Skeletal muscle tissue (tissue), 3 donors: ENCODE measurements at regions not wholly inside any gene's neighbourhood (a gene's known extent, or its start where the extent isn't known, plus 50 kb on each side); places are given as distances from the start of the nearest gene placed in this dataset.
"Not testable (repeated sequence)": the region's sequence is repeated elsewhere in the genome, so short reads cannot be mapped to it uniquely, and the experiment has no call there.

Experiments used
- H3K27ac ChIP-seq: one replicate; pipeline ENCODE4 v1.7.0; 2013; ENCODE audit warnings: mild to moderate bottlenecking, low read depth, low read length, inconsistent platforms
- H3K27me3 ChIP-seq, 3 donors: one replicate each; pipeline ENCODE4 v1.7.0; 2013; ENCODE audit warnings: low read length in 3 of 3; ENCODE audit not compliant: control insufficient read depth in 3 of 3, insufficient read depth in 3 of 3
- H3K36me3 ChIP-seq, 3 donors: one replicate each; pipeline ENCODE4 v1.7.0; 2013; ENCODE audit warnings: low read length in 3 of 3; ENCODE audit not compliant: control insufficient read depth in 3 of 3, insufficient read depth in 3 of 3
- H3K4me1 ChIP-seq, 3 donors: one replicate each; pipeline ENCODE4 v1.7.0; 2013; ENCODE audit warnings: low read length in 3 of 3, mild to moderate bottlenecking in 3 of 3; ENCODE audit not compliant: control insufficient read depth in 3 of 3, insufficient read depth in 3 of 3
- H3K4me3 ChIP-seq, 3 donors: one replicate each; pipeline ENCODE4 v1.7.0; 2013; ENCODE audit warnings: low read length in 3 of 3
- H3K9ac ChIP-seq, 3 donors: one replicate each; pipeline ENCODE4 v1.7.0; 2013; ENCODE audit warnings: low read length in 3 of 3, mild to moderate bottlenecking in 3 of 3, moderate library complexity in 2 of 3, low read depth in 1 of 3
- H3K9me3 ChIP-seq, 3 donors: one replicate each; pipeline ENCODE4 v1.7.0; 2013; ENCODE audit warnings: low read length in 3 of 3; ENCODE audit not compliant: control insufficient read depth in 3 of 3
- donor health status: Osteomylitis.

DNA sequence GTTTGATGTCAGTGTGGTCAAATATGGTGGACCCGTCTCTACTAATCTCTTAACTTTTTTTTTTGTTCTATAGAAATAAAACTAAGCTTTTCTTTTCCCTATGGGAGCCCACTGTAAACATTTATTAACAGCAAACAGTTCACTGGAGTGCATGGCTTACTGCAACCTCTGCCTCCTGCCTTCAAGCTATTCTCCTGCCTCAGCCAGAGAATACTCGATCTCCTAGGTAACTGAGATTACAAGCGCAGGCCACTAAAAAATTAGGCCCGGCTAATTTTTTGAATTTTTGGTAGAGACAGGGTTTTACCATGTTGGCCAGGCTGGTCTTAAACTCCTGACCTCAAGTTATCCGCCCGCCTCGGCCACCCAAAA, 80.0 kb downstream of the PPIAL4G start:
- H3K4me1 ChIP-seq, H3K9me3 ChIP-seq, H3K27ac ChIP-seq, H3K27me3 ChIP-seq, H3K9ac ChIP-seq, H3K36me3 ChIP-seq, H3K4me3 ChIP-seq: not testable (repeated sequence)

DNA sequence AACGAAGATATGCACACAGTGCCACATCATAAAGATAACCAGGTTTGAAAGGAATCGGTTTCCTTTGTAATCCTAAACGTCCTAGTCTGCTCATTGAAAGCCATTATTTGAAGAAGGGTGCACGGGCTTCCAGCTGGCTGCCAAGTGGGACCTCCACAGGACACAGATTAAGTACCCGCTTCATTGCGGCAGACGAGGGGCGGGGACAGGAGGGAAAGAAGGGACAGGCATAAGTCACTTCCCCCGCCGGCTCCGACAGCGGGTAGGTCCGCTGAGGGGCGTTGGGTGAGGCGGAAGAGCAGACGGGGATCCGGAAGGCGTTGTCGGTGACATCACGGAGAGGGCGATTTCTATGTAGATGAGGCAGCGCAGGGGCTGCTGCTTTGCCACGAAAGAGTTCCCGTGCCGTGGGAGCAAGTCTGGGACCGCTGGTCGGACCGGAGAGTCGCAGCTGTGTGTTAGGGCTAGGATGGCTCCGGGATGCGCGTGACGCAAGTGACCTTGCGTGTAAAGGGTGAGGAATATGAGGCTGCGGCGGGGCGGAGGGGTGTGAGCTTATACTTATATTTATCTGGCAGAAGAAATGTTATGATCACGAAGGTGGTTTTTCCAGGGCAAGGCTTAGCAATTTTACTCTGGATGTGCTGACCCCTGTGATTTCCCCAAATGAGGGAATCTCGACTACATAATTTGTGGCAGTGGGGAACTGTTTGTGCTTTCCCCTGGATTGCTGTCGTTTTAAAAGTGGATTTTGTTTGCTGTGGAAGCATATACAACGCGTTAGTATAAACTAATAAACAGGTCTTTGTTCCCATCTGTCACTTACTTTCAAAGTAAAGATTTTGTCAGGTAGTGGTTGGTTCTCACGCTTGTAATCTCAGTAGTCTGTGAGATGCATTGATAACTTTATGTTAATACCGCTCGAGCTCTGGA, 80.7 kb downstream of the PPIAL4G start:
- not testable (repeated sequence) for H3K36me3 ChIP-seq, H3K27me3 ChIP-seq, H3K4me1 ChIP-seq, H3K27ac ChIP-seq, H3K9me3 ChIP-seq
- peak overlapping the region; percentile 64 to 73 (median 66) for H3K4me3 ChIP-seq
- H3K9ac ChIP-seq, result peak overlapping the region; percentile 12 to 68 (median 57)

DNA sequence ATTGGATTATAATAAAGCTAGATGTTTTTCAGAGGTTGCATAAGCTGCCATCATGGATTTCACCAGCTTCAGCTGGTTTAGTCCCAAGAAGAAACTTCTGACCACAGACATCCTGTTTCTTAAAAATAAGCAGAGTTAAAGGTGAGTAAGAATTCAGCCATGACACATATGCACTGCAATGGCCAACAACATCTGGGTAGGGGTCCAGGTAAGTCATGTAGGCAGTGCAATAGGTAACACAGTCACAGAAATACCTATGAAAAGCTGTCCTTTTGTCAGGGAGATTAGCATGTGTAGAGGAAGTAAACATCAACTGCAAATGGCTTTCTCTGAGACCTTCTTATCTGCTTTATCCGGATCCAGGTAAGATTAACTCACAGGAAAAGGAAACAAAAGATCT, 85.6 kb downstream of the PPIAL4G start:
- H3K4me1 ChIP-seq, H3K36me3 ChIP-seq, H3K27me3 ChIP-seq, H3K9ac ChIP-seq, H3K27ac ChIP-seq, H3K4me3 ChIP-seq, H3K9me3 ChIP-seq: not testable (repeated sequence)

DNA sequence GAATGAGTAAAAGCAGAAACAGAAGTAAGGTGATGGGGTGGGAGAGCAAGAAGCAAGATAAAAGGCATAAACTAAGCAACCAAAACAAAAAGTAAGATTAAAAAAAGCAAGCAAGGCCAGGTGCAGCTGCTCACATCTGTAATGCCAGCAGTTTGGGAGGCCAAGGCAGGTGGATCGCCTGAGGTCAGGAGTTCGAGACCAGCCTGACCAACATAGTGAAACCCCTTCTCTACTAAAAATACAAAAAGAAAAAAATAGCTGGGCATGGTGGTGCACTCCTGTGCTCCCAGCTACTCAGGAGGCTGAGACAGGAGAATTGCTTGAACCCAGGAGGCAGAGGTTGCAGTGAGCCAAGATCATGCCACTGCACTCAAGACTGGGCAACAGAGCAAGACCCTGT, 90.6 kb downstream of the PPIAL4G start:
- not testable (repeated sequence) for H3K4me3 ChIP-seq, H3K9ac ChIP-seq, H3K27ac ChIP-seq

DNA sequence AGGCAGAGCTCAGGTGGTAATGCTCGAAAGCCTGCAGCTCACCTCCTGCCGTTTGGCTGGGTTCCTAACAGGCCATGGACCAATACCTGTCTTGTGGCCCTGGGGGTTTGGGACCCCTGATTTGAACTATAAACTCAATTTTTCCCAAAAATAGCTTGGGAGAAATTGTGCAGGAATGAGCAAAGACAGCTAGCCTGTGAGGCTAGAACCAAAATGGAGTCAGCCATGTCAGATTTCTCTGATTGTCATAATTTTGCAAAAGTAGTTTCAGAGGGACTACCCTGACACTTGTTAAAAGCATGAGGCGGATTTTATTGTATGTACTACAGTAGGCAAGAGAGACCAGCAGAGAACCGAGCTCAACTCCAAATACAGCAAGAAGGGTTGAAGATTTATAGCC, 91.8 kb downstream of the PPIAL4G start:
- not testable (repeated sequence) for H3K27ac ChIP-seq, H3K4me1 ChIP-seq, H3K4me3 ChIP-seq, H3K9me3 ChIP-seq, H3K9ac ChIP-seq, H3K36me3 ChIP-seq, H3K27me3 ChIP-seq

More for the DNA sequence above, 90.6 kb downstream of the PPIAL4G start:
- H3K27me3 ChIP-seq, H3K36me3 ChIP-seq, H3K4me1 ChIP-seq, H3K9me3 ChIP-seq: not testable (repeated sequence)

DNA sequence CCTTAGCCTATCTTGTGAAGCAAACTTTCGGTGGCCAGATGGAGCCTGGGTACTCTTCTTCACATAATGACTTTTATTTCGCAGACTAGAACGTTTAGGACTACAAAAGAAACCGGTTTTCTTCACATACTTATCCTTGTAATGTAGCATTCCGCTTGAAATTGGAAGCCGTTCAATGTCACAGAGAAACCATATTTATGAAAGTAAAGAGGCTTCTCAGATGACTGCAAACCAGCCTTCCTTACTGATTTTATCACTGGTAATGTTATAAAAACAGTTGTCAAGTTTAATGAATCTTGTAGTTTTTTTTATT, 94.1 kb downstream of the PPIAL4G start:
- Histone ChIP-seq H3K36me3 (no peaks in the 10 kb centered on the region), H3K4me1 (peaks cover 0 to 5% (median 0%) of the 10 kb centered on the region in 3 donors), H3K4me3 (peak overlapping the region; percentile 67 to 76 (median 75)), H3K9ac (peak overlapping the region in 2 of 3 donors; percentile 76 to 81), H3K9me3 (no peaks in the 10 kb centered on the region), H3K27me3 (peaks cover 0 to 3% (median 2%) of the 10 kb centered on the region in 3 donors), H3K27ac (peak overlapping the region; percentile 47)

DNA sequence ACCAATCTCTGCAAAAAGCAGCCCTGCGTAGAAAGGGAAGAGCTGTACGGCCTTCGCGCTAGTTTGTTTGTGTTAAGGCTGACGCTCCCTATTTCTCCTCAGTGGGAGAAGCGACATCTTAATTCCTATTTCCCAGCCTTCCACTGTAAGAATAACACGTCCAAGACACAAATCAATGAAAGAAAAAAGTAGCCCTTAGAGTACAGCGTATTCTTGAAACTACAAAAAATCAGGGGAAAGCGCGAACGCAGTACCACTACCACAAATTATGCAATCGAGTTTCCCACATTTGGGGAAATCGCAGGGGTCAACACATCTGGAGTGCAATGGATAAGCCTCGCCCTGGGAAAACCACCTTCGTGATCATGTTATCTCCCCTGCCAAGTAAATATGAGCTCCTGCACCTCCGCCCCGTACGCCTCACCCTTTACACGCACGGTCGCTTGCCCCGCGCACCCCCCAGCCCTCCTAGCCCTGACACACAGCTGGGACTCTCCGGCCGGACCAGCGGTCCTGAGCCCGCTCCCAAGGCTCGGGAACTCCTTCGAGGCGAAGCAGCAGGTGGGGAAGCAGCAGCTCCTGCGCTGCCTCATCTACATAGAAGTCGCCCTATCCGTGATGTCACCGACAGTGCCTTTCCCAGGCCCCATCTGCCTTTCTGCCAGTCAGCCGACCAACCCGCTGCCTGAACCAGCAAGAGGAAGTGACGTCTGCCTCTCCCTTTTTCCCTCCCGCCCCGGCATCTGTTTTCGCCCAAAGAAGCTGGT, 94.7 kb downstream of the PPIAL4G start:
- no peaks in the 10 kb centered on the region for H3K9me3 ChIP-seq
- H3K27ac ChIP-seq, result peak overlapping the region; percentile 47
- peaks cover 0 to 5% (median 0%) of the 10 kb centered on the region in 3 donors for H3K4me1 ChIP-seq
- peaks cover 0 to 4% (median 2%) of the 10 kb centered on the region in 3 donors for H3K27me3 ChIP-seq
- H3K4me3 ChIP-seq, result peak overlapping the region; percentile 67 to 76 (median 75)
- H3K36me3 ChIP-seq, result no peaks in the 10 kb centered on the region
- H3K9ac ChIP-seq, result peak overlapping the region; percentile 61 to 81 (median 76)

DNA sequence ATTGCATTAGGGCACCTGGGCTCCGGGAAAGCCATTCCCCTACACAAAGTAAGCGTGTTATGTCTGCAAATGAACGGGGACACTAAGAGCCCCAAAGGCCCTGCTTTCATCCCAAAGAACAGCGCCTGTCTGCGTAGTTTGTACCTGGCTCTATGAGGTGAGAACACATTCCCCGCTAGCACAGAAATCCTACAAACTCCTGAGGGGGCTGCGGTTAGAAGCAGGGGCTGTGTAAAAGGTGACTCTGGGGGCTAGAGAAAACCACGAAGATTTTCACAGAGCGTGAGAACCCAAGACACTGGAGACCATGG, 95.2 kb downstream of the PPIAL4G start:
- not testable (repeated sequence) for H3K4me1 ChIP-seq, H3K27me3 ChIP-seq, H3K9me3 ChIP-seq, H3K36me3 ChIP-seq
- Histone ChIP-seq H3K27ac (peak overlapping the region; percentile 47), H3K9ac (peak overlapping the region in 2 of 3 donors; percentile 76 to 81), H3K4me3 (peak overlapping the region in 2 of 3 donors; percentile 67 to 76)

DNA sequence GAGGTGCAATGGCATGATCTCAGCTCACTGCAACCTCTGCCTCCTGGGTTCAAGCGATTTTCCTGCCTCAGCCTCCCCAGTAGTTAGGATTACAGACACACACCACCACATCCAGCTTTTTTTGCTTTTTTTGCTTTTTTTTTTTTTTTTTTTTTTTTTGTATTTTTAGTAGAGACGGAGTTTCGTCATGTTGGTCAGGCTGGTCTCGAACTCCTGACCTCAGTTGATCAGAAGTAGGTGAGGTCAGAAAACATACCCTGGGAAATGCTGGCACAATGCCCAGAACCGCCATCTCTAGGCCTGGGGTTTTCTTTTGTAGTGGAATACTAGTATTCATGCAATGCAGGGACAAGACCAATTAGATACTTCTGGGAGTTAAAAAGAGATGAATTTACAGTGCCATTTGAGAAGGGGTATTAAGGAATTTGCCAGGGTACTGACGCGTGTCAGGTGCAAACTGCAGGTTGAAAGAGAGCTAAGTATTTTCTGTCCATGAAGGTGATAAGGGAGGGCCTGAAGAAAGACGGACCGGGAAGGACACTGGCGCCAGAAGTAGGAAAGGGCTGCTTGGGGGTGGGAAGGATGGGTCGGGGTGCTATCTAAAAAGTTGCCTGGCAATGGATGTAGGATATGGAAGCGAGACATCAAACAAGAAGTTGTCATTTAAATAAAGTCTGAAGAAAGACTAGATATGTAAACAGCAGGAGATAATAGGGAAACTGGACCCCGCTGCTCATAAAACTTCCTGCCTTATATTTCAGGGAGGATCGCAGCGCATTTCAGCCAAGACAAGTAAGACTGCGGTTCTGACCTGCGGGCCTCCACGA, 95.8 kb downstream of the PPIAL4G start:
- not testable (repeated sequence) for H3K27ac ChIP-seq, H3K4me3 ChIP-seq, H3K9me3 ChIP-seq, H3K9ac ChIP-seq, H3K27me3 ChIP-seq, H3K4me1 ChIP-seq, H3K36me3 ChIP-seq

DNA sequence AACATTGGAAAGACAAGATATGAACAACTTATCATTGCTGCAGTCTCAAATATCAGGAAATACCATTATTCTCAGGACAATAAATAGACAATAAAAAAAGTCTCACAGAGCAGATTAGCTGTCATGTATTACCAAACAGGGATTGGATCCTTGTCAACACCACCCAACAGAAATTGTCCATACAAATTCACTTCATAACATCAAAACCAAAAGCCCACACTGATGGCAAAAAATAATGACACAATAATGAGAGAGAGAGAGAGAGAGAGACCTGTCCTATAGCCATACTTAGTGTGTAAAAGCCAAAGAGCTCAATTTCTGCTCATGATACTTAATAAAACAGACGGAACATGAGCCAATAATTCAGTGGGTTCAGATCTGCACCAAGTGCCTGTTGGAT, 96.5 kb downstream of the PPIAL4G start:
- Histone ChIP-seq H3K9me3 (no peaks in the 10 kb centered on the region), H3K9ac (no peak overlapping the region), H3K27ac (no peak overlapping the region), H3K36me3 (no peaks in the 10 kb centered on the region), H3K4me1 (peaks cover 0 to 5% (median 0%) of the 10 kb centered on the region in 3 donors), H3K4me3 (no peak overlapping the region), H3K27me3 (peaks cover 0 to 4% (median 2%) of the 10 kb centered on the region in 3 donors)
